Central memory CD4-positive, alpha-beta T cell (primary cell): ENCODE measurements at regions not wholly inside any gene's neighbourhood (a gene's known extent, or its start where the extent isn't known, plus 50 kb on each side); places are given as distances from the start of the nearest gene placed in this dataset.
A peak's percentile ranks its signal among the peaks of the same experiment; 100 is the strongest.
"Not testable (repeated sequence)": the region's sequence is repeated elsewhere in the genome, so short reads cannot be mapped to it uniquely, and the experiment has no call there.

Experiments
- DNase-seq: peaks from one replicate; pipeline ENCODE4 v3.0.0; 2022

DNA sequence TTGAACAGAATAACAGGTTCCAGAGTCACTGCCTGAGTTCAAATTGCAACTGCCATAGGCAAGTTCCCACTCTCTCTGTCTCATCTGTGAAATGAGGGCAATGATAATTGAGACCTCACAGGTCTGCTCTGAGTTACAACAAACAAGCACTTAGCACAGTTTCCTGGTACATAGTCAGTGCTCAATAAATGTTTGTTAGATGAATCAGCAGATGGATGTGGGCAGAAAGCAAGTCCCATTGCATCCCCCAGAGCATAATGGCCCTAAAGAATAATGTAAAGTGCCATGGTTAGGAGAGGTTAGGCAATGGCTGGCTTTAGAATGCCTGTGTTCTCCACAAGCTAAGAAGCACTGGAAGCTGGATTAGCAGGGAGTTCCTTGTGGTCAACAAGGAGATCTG is 136.5 kb upstream of the LARP1 start:
- no peak for DNase-seq

DNA sequence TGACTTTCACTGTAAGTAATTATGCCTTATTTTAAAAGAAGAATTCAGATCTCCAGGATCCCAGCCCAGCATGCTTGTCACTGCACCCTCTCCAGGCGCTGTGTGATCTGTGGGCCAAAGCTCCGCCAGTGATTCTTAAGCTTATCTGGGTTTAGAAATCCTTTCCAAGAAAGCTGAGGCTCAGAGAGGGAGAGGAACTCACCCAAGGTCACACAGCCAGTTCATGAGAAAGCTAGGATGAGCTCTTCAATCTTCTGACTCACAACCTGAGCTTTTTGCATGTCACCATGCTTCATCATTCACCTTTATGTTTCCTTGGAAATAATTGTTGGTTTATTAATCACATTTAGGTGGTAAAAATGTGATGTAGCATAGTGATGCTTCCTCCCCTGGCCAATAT is 136.6 kb upstream of the HAND1 start:
- DNase-seq = no peak

DNA sequence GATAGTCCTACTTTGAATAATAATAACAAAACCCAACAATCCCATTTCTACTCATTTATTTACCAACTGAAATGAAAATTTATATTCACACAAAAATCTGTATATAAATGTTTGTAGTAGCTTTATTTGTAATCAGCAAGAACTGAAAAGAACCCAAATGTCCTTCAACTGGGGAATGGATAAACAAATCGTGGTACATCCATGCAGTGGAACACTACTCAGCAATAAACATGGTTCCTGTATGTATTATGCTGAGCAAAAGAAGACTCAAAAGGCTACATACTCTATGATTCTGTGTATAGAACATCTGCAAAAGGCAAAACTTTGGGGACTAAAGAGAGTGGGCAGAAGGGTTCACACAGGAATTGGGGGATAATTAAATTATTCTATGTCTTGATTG is 136.1 kb upstream of the HAND1 start:
- no peak for DNase-seq

DNA sequence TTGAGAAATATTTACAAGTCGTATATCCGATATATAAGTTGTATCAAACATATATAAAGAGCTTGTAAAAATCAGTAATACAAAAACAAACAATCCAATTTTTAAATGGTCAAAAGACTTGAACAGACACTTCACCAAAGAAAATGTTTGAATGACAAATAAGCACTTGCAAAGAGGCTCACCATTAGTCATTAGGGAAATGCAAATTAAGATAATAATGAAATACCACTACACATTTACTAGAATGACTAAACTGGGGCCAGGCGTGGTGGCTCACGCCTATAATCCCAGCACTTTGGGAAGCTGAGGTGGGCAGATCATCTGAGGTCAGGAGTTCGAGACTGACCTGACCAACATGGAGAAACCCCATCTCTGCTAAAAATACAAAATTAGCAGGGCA is 134.6 kb upstream of the HAND1 start:
- DNase-seq = no peak

DNA sequence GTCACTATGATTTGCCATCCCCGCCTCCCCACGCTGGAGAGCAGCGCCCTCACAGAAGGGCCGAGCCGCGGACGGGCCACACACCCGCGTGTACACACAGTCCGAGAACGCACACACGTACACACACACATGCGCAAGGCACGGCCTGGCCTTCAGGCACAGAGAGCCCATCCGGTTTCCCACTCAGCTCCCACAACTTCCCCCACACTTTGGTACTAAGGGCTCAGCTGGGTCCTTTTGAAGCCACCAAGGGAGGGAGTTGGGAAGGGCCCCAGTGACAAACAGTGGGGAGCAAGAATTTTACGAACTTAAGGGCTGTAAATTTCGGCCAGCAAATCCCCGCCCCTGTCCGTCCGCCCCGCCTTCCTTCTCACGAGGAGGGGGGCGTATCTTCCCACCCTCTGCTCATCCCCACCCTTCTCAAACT is 133.3 kb upstream of the HAND1 start:
- no peak for DNase-seq

DNA sequence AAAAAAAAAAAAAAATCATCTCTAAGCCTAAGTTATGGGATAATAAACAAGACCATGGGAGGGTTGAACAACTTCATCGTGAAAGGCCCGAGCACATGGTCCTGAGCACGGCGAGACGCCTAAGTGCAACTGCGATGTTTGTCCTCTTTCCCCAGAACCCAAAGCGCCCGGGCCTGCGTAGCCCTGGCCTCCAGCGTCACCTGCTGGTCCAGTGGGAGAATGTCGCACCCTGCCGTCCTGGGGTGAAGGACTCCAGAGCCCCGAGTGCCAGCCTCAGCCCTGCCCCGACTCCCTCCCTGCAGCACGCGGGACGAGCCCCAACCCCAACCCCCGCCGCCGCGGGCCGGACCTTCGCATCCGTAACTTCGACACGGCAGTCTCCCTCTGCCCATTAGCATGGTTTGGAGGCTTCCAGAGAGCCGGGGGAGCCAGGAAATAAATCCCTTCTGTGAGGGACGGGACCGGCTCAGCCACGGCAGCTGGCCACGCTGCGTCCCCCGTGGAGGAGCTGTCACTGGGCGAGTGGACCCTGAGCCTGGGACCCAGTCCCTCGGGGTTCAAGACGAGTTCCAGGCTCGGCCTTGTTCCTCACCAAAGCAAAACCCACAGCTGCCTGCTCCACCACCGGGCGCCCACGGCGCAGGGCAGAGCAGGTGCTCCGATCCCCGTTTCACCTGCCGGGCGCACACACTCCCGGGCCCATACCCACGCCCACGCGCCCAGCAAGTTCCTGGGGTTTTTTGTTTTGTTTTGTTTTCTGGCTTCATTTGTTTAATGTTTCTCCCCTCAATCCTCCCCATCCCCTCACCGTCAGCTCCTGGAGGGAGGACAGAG is 132.5 kb upstream of the HAND1 start:
- peak; percentile 14 for DNase-seq

DNA sequence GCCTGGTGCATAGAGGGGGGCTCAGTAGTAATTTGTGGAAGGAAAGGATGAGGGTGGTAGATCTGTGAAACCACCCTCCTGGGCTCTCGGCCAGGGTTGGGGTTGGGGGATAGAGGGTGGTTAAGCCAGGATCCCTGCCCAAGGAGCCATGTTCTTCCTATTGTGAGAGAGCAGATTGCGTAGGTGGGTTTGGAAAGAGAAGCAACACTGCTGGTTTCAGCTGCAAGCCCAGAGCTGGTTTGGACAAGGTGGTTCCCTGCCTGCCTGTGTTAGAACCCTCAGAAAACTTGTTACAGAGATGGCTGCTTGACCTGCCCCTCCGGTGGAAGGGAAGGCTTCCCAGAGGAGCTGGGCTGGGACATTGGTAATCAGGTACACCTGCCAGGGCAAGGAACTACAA is 131.2 kb upstream of the HAND1 start:
- no peak for DNase-seq

DNA sequence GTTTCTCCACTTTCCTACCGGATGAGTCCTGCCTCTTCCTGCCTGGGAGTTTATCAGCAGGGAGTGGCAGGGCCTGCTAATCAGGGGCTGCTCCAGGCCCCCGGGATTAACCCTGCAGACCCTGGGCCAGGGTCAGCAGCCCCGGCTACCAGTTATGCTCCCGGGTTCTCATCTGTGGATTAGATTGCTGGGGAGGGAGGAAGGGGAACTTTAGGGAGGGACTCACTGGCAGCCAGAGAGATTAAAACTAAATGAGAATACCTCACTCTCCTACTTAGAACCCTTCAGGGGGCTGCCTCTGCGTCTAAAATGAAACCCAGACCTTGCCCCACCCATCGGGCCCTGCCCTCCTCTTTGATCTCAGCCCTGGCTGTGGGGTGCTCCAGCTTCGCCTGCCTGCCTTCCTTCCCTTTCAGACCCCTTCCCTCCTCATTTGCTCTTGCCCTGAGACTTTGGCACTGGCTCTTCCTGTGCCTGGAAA is 130.5 kb upstream of the HAND1 start:
- DNase-seq = no peak

DNA sequence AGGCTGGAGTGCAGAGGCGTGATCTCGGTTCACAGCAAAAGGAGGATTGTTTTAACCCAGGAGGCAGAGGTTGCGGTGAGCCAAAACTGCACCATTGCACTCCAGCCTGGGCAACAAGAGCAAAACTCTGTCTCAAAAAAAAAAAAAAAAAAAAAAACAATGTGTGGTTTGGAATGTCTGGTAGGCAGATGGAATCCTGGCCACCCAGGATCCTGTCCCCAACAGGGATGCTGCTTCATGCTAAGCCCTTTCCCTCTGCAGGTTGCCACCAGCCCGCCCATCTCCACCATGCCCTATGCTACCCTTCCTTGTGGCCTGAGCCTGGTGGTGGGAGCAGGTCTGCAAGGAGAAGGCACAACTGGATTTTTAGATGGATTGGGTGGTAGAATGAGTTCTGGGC is 129.7 kb upstream of the HAND1 start:
- no peak for DNase-seq

DNA sequence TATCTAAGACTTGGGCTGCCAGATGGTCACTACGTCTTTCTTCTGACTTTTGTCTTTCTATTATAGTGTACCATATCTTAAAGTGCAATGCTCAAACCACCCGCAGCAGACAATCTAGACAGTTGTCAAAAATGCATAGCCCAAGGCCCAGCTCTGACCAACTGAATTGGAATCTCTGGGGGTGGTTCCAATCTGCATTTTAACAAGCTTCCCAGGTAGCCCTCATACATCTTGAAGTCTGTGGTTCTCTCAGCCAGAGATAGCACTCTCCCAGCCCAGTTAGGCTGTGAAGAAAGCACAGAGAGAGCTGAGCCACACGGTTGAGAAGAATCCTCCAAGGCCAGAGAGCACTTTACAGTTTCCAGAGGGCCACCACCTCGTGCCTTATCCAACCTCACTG is 128.2 kb upstream of the HAND1 start:
- no peak for DNase-seq

DNA sequence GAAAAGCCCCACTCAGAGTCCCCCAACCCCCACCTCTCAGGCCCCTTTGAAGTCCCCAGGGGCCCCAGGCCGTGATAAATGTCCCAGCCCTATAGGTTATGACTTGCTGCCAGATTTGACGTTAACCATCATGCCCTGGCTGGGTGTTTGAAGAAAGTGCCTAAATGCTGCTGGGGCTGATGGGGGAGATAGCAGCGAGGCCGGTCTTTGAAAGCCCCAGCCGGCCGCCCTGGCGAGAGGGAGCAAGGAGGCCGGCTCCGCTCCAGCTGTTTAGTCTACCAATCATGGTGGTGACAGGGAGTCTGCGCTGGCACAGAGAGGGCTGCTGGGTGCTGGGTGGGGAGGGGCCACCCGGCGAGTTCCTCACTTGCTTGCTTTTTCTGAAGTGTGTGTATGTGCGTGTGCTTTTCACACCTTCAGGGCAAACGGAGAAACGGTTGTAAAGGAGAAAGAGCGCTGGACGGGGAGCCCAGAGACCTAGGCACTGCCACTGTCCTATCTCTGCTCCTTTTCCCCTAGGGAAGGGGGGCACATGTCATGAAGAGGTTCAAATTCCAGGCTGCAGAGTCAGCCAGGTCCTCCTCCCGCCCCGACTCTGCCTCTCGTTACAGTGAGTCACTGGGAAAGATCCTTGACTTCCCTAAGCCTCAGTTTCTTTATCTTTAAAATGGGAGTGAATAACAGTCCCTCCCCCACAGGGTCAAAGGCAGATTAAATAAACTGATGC is 126.1 kb upstream of the HAND1 start:
- no peak for DNase-seq

DNA sequence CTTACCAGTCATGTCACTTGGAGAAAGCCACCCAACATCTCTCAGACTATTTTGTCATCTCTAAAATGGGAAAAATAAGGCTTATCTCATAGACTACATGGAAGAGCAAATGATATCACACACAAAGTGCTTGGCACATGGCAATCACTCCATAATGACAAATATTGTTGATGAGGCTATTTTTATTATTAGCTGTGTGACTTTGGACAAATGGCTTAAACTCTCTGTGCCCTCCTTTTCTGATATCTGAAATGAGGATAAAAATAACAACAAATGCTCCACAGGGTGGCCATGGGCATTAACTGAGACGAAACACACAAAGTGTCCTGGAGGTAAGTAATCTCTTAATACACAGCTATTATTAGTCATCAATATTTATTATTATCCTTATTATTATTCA is 125.5 kb upstream of the HAND1 start:
- no peak for DNase-seq

DNA sequence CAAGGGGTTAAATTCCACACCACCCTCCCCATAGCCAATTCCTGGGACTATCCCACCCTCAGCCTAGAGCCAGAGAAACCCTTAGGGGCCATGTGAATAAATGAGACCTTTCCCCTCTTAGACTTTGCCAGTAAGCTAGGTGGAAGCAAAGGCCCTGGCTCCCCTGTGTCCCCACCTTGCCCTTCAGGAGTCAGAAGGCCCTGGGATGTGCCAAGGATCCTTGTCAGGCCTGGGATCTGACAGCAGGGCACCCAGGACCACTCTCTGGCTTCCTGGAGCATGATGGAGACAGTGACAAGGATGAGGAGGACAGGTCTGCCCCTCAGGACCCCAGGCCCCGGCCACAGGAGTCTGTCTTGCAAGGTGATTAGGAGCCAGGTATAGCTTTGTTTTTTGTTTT is 125.0 kb upstream of the HAND1 start:
- DNase-seq = no peak

DNA sequence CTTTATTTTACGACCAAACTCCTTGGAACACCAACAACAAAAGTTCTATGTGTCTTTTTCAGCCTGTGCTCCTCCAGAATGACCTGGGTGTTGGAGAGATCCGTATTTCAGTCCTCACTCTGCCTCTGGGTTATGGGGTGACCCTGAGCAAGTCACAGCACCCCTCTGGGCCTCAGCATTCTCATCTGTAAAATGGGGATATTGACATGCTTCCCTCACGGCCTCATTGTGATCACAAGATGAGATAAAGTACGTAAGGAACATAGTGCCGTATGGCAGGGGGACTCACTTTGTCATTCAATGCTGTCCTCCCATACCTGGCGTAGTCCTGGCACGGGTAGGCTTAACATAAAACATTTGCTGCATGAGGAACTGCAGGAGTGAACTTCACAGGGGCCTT is 123.0 kb upstream of the HAND1 start:
- DNase-seq = no peak

DNA sequence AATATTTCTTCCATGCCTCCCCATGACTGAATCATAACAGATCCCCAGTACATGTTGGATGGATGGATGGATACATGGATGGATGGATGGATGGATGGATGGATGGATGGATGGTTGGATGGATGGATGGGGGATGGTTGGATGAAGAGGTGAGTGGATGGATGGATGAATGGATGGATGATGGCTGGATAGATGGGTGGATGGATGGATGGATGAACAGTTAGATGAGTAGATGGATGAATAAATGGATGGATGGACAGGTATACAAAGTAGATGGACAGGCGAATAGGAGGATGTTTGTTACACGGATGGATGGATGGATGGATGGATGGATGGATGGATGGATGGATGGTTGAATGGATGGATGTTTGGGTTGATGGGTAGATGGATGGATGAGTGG is 120.0 kb upstream of the HAND1 start:
- DNase-seq = no peak

DNA sequence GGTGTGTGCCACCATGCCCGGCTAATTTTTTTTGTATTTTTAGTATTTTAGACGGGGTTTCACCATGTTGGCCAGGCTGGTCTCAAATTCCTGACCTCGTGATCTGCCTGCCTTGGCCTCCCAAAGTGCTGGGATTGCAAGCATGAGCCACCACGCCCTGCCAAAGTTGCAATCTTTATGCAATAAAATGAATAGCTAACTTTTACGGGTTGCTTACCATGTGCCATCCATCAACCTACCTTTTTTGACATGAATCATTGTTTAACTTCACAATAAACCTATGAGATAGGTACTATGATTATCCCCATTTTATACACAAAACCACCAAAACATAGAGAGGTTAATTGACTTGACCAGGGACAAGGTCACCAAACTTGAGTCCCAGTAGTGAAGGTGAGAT is 118.8 kb upstream of the HAND1 start:
- DNase-seq = not testable (repeated sequence)

DNA sequence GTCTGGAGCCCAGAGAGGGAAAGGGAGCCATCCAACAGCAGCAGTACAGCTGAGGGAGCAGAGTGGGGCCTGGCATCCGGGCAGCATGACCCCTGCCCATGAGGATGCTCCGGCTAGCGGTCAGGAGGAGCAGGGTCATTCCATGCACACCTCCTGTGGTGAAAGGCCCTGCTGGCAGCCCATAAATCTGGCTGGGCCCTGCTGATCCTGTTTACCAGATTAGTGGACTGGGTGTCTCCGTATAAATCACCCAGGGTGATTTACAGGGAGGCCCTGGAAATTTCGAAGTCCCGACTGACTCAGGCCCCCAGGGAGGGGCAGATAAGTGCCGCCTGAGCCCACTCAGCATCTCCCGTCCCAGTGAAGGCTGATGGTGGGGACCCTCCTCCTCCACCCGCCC is 117.6 kb upstream of the HAND1 start:
- DNase-seq = no peak

DNA sequence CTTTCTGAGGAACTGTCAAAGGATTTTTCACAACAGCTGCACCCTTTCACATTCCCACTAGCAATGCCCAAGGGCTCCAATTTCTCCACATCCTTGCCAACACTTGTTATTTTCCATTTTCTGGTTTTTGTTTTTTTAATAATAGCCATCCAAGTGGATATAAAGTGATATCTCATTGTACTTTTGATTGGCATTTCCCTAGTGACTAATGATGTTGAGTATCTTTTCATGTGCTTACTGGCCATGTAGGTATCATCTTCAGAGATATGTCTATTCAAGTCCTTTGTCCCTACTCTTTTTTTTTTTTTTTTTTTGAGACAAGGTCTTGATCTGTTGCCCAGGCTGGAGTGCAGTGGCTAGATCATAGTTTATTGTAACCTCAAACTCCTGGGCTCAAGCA is 115.8 kb upstream of the HAND1 start:
- DNase-seq = no peak

DNA sequence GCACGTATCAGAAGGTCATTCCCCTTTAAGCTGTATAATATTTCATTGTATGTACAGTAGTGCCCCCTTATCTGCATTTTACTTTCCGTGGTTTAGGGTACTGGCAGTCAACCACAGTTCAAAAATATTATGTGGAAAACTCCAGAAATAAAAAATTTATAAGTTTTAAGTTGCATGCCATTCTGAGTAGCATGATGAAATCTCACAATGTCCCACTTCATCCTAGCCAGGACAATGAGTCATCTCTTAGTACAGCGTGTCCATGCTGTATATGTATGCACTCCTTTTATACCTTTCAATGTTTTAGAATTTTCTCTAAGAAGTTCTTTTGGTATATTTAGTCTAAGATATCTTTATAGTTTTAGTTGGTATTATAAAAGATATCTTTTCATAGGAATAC is 115.0 kb upstream of the HAND1 start:
- DNase-seq = no peak

DNA sequence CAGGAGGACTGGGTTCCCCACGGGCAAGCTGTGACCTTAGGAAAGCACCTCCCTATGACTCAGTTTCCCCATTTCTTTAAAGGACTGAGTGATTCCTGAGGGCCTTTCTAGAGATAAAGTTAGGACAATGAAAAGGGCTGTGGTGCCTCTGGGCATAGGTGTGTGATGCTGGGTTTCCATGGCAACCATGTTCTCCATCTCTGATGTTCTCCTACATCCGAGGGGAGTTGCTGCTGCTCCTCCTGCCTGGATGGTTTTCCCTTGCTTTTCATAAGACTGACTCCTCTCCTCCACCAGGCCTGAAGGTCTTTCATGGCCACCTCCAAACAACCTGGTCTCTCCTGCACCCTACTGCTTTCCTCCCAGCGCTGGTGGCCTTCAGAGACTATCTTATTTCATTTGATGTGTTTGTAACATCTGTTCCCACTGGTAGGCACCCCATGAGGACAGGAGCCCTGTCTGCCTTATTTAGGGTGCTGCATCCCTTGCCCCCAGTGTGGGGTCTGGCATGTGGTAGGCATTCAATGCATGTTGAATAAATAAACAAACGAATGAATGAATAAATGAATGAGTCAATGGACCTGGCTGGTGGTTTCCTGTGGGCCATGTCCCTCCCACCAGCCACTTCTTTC is 112.2 kb upstream of the HAND1 start:
- no peak for DNase-seq

DNA sequence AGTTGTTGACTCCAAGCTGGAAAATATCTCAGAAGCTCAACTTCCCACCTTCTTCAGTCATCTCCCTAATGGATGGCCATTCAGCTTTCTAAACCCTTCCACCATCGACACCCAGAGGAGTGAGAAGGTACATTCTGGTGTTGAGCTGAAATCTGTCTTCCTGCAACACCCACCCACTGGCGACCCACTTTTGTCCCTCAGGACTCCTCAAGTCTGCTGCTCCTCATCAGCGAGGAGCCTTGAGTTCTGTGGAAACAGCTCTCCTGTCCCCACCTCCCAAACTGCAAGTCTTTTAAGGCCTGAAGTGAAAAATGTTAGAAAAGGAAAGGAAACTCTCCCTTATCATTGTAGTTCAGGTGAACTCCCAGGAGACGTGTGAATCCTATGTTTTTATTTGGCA is 111.5 kb upstream of the HAND1 start:
- no peak for DNase-seq

DNA sequence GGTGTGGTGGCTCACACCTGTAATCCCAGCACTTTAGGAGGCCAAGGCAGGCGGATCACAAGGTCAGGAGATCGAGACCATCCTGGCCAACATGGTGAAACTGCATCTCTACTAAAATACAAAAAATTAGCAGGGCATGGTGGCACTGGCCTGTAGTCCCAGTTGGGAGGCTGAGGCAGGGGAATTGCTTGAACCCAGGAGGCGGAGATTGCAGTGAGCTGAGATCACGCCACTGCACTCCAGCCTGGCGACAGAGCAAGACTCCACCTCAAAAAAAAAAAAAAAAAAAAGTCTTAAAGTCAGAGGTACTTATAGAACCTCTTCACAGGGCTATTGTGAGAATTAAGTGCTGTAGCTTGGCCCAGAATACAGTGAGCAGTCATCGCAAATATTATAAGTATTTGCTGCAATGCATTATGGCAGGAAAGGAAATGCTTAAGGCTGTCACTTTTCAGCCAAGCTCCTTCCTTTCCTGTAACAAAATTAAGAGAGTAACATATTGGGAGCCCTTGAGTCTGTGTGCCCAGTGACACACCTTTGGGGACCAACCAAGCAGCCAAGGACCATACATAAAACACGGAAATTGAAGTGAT is 110.9 kb upstream of the HAND1 start:
- DNase-seq = not testable (repeated sequence)

DNA sequence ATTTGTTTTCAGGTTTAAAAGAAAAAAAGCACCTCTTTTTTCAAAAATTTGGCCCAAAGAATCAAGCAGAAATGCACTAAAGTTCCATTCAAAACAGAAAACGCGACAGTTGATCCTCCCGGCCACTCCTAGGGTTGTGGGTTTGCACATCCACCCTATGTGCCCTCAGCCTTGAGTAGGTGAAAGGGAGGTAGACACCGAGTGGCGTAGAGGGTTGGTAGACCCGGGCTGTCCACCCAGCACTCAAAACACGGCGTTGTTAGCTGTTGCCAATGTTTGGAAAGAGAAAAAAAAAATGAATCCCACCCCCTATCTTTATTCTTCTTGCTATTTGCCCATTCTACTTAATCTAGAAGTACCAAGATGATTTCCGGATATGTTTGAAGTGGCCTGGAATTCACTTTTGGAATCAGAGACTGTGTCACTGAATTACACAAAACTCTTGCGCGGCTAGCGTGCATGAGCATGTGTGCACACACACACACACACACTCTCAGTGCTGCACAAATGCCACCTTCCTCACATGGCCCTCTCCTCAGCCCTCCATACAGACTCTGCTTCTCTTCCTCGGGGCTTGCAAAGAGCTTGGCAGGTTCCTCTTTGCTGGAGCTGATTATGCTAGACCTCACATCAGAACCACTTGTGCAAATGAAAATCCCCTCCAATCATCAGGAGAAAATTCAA is 110.2 kb upstream of the HAND1 start:
- no peak for DNase-seq
